OCI-M1 (cell line): ENCODE measurements at regions not wholly inside any gene's neighbourhood (a gene's known extent, or its start where the extent isn't known, plus 50 kb on each side); places are given as distances from the start of the nearest gene placed in this dataset.

Source experiments
- DNase-seq: peaks from one replicate; lab custom pipeline; 2025; lab: John Stamatoyannopoulos, UW

DNA sequence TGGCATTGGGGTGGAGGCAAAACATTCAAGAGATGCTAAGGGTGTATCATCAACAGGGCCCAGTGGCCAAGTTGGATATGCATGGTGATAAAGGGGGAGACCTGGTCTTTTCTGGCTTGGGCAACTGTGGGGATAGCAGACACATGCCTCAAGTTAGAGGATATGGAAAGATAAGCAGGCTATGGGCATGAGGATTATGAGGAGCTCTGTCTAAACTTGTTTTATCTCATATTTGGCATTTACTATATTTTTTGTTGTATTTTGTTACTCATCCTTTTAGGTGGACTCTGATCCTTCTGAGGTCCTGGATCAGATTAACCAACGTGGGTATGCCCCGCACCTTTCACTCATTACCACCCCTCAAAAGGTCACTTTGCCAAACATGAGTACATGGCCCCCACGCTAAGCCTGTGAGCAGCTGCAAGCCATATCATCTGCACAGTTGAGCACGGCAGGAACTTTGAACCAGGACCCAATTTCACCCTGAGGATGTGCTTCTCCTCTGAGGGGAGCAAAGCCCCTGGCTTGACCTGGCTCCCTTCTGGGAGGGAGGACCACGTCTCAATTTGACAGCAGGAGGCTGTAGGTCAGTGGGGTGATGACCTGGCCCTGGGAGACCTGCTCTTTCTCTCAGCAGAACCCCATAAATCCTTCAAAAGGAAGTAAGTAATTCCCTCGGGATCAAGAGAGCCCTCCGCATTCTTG lies 71.1 kb upstream of the CD180 start:
- DNase-seq = no peak

DNA sequence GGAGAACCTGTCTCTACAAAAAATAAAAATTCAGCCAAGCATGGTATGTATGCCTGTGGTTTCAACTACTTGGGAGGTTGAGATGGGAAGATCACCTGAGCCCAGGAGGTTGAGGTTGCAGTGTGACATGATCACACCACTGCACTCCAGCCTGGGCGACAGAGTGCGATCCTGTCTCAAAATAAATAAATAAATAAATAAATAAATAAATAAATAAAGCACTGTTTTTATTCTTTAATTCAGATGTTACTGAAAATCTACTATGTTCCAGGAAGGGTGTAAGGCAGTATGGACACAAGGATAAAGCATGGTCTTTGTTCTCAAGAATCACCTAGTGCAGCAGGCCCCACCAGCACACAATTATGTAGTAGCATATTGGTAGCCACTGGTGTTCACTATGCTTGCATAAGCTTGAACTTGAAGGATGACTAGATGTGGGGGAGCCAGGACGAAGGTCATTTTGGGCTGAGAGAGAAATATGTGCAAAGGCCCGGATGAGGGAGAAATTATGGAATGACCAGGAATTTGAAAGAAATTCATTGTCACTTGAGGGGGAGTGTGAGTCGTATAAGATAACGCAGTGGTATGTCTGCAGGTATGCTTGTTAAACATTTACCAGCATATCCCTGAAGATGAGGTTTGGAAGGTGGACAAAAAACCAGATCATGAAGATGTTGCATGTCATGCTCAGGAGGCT lies 70.2 kb upstream of the CD180 start:
- no peak for DNase-seq

DNA sequence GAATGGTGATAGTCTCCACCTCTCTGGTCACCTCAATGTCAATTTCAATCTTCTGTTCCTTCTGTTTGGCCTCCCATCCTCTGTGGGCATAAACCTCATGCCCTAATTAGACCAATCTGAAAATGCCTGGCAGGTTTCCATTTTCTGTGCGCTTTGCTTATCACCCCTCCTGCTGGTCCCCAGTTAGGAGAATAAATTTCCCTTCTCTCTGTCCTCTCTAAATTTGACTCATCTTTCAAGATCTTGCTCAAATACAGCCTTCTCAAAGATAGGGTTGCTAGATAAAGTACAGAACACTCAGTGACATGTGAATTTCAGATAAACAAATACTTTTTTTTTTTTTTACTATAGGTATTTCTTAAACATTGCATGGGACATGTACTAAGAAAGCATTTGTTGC lies 69.4 kb upstream of the CD180 start:
- no peak for DNase-seq

DNA sequence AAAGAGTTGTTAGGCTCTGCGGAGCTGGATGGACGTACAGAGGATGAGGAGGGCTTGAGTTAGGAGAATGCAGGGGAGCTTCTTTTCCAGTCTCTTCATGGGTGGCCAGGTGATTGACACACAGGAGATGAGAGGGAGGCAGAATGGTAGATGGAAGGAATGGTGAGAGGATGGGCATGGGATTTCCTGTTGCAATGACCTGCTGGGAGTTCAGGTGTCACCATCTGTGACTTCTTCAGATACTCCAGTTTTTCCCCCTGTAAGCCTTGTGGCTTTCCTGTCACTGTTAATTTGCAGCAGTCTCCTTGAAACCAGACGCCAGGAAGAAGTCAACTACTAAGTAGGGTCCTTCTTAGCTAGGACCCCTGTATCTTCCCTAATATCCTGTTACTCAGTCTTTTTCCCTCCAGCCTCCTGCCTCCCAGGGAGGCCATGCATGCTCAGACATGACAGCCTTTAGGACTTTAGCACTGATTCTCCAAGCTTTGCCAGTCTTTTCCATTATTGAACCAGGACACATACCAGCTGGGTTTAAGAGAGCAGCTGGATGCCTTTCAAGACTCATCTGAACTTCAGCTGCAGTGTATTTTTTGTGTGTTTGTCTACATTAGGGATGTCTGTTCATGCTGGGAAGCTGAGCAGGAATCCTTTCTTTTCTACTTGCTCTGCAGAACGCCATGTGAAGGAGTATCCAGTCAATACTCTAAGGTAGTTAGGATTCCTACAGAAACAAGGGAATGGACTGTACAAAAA lies 67.2 kb upstream of the CD180 start:
- DNase-seq = no peak

DNA sequence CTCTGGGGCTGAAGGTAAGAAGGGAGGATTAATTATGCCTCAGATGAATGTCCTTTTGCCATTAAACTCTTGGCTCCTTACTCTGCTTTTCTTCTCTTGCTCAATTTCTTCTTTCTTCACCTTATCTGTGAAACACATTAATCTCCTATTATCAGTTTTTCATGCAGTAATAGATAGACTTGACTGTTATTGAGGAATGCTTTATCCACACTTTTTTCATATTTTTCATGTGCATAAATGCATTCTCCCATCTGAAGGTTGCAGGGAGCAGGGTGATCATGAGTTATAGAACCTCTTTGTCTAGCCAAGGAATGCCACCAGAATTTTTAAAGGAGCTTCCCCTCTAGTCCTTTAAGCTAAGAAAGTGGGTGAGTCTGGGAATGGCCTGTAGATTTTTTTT lies 66.4 kb upstream of the CD180 start:
- no peak for DNase-seq

DNA sequence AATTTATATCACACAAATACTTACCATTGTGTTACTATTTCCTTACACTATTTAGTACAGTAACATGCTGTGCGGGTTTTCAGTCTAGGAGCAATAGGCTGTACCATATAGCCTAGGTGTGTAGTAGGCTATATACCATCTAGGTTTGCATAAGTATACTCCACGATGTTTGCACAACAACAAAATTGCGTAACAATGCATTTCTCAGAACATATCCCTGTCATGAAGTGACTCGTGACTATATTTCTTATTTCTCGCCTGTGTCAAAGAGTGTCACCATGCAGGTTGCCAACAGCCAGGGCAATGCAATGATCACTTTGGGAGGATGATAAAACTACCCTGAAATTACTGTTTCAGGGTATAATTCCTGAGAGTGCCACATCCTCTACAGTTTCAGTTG lies 65.6 kb upstream of the CD180 start:
- no peak for DNase-seq

DNA sequence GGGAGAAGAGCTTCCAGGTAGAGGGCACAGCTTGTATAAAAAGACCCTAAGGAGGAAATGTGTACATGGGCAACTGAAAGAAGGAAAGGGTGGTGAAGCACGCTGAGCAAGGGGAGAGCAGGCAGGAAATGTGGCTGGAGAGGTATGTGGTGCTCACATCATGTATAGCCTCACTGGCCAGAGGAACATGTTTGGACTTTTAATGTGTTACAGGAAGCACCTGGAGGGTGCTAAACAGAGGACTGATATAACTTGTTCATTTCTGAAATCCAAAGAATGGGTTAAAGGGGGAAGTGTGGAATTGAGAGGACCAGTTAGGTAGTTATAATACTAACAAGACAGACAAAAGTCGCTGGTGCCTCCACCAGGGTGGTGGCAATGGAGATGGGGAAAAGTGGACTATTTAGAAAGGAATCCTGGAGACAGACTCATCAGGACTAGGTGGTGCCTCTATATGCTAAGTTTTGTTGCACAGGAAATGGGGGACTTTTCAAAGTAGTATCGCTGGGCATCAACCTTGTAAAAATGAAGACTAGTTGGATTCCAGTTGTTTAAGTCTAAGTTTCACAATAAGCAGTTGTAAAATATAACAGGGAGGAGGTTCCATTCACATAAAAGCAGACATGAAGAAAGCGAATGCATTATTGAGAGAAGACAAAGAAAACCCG lies 63.1 kb upstream of the CD180 start:
- DNase-seq = no peak

DNA sequence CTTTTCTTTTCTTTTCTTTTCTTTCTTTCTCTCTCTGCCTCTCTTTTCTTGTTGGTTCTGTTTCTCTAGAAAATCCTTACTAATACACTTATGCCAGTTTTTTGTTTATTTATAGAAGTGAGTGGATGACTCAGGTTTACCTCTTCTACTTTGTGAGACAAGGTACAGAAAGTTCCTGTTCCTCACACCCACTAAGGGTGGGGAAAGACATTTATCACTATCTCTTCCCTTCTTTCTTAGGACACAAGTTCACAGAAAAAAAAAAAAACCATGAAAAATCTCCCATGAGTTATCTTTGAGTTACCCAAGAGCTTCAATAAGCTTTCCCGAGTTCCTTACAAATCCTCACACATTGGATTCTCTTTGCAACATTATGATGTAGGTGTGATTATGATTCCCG lies 60.9 kb upstream of the CD180 start:
- DNase-seq = no peak

DNA sequence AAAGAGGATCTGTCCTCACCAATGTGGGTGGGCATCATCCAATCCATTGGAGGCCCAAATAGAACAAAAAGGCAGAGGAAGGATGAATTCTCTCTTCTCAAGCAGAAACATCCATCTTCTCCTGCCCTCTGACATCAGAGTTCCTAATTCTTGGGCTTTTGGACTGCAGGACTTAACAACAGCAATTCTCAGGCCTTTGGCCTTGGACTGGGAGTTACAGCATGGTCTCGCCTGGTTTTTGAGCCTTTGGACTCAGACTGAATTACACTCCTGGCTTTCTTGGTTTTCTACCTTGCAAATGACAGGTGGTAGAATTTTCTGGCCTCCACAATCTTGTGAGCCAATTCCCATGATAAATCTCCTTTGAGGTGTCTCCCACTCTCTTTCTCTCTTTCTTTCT lies 60.5 kb upstream of the CD180 start:
- no peak for DNase-seq

DNA sequence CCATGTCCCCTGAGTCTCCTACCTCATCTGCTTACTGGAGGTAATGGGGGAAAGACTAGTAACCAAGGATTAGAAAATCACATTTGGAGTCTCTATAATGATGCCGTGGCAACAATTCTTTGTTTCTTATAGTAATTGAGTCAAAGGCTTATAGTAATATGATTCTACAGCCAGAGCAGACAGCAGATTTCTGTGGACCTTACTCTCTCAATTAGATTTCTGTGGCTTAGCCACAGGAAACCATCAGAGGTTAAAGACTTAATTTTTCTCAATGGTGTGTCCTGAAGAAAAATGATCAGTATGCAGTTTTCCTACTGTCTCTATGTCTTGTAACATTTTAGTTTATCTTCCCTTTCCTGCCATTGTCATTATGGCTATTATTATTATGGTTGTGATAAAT lies 59.3 kb upstream of the CD180 start:
- no peak for DNase-seq

DNA sequence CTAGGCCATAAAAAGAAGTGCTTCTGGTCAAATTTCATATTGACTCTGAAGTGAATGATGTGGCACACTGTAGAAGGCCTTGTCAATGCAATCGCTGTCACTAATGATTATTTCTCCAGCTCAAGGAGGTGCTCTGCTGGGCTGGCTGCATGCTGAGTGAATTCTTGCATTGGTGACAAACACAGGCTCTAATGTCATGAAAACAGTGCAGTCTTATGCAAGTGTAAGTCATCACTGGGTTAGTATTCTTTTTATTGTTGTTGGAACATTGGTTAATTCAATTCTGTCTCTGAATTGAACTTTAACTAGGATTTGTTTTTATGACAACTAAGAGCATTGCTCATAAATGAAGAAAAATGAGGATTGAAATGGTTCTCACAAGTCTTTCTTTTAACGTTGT lies 57.3 kb upstream of the CD180 start:
- DNase-seq = no peak

DNA sequence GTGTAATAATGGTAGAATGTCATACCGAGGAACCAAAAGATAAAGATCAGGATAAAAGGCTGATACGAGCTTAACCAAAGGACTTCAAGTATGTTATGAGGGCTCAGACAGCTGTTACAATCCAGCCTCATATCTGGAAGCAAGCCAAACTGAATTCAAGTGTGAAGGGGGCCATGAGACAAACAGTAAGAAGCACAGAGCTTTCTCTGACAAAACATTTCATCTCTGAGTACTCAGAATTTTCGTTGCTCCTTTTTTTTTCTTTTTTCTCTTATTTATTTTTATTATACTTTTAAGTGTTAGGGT lies 52.9 kb upstream of the CD180 start:
- no peak for DNase-seq

DNA sequence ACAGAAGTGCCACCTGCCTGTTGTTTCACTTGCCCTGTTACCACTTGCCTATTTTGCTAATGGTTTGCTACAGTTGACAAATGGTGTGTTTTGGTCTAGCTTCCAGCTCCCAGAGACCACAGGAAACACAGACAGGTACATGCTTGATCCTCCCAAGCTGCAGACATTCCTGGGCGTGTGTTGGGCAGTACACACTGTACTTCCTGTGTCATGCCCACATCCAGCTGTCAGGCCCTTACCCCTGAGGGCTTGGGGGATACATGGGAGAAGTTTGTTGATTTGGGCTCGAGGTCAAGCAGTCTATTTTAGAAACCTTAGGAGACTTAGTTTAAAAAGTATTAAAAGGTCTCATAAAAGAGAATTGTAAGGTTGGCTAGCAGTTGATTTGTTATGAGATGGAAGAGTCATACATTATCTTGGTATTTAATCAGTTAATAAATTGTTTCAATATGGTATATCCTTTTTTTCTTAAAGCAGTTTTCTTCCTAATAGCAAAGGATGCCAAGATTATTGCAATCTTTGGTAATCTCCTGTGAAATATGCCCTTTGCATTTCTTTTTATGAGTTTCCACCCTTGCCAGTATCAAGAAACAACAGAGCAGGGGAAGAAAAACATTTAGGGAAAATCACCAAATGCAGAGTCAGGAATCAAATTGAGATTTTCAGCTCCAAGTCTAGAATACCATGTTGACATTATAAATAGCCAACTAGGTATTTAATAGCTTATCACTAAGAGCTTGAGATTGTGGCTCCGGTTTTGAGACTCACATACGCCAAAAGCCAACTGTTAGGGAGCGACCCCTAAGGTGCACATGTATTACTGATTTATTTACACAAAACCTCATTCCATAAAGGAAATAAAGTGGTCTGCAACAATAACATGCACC lies 52.3 kb upstream of the CD180 start:
- no peak for DNase-seq

DNA sequence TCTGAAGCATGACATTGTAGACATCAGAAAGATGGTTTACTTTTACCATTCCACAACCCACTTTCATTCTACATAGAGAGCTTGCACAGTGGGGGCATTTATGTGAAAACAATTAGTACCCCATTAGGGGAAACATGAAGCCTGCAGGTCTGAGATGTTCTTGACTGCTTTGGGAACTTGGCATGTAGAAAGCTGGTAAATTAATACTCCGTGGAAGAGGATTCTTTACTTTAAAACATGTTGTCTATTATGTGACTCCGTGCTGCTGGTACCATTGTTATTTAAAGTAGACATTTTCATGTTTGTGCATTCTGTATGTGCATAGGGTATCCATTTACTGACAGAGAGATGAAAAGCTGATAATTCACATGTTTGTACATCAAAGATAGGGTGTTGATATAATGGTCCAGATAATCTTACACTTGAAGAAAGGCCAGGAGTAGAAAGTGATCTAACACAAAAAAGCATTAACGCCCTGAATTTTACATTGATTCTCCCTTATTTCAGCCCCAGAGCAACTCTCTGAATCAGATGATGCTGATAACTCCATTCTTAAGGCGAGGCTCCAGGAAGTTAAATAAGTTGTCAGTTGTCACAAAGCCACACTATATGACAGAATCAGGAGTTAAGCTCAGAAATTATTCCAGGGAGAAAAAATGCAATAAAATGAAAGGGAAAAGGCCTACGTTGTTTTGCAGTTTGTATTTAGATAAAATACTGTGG lies 50.1 kb upstream of the CD180 start:
- no peak for DNase-seq
